ENCODE measurements at regions not wholly inside any gene's neighbourhood (a gene's known extent, or its start where the extent isn't known, plus 50 kb on each side); places are given as distances from the start of the nearest gene placed in this dataset.

DNA sequence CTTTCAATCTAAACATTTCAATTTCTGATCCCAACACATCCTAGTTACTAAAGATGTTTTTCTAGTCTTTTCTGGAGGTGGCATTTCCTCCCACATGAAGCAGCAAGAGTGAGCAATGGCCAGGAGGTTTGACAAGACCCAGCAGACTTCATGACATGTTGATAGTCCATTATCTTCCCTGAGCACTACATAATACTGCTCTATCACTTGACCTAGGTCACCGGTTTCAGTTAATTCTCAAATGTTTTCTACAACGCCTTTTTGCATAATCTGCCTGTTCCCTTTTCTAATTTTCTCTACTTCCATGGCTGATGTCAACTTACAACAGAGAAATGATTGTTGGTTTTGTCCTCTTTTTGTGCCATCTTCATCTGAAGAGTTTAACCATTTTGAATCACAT is 62.0 kb upstream of the GPRIN3 start:
- no peak for TF ChIP-seq CTCF (IDR thresholded peaks at IDR 0.05; ENCODE audit: insufficient read depth, low read depth, low read length, missing control alignments)
- no peak for DNase-seq (ENCODE audit: low read depth)
- H3K4me3 ChIP-seq (ENCODE audit: low read depth, low read length), result no peak overlapping the region

- DNase-seq (ENCODE audit: low read depth), result no peak
- no peak overlapping the region for H3K4me3 ChIP-seq (ENCODE audit: low read depth, low read length)
- TF ChIP-seq CTCF (IDR thresholded peaks at IDR 0.05; ENCODE audit: insufficient read depth, low read depth, low read length, missing control alignments), result no peak
Observed at GRCh38 chr4:89368861-89369260, 61.3 kb upstream of the GPRIN3 start.

DNA sequence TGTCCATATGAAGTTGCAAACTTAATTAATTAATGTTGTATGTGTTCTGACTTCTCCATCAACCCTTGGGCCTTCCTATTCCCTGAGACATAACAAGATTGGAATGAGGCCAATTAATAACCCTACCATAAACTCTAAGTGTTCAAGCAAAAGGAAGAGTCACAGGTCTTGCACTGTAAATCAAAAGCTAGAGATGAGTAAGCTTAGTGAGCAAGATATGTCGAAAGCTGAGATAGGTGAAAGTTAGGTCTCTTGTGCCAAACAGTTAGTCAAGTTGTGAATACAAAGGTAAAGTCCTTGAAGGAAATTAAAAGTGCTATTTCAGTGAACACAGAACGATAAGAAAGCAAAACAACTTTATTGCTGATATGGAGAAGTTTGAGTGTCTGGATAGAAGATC is 58.2 kb upstream of the GPRIN3 start:
- H3K4me3 ChIP-seq (ENCODE audit: low read depth, low read length), result no peak overlapping the region
- TF ChIP-seq CTCF (IDR thresholded peaks at IDR 0.05; ENCODE audit: insufficient read depth, low read depth, low read length, missing control alignments), result no peak
- DNase-seq (ENCODE audit: low read depth), result no peak

DNA sequence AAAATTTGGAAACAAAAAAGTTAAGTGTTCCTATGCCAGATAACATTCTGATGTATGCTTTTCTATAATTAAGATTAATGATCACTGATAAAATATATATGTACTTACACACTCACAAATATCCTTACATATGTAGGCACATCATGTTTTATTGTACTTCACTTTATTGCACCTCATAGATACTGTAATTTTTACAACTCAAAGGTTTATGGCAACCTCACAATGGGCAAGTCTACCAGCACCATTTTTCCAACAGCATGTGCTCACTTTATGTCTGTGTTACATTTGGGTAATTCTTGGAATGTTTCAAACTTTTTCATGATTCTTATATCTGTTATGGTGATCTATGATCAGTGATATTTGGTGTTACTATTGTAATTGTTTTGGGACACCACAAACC is 57.8 kb upstream of the GPRIN3 start:
- no peak for TF ChIP-seq CTCF (IDR thresholded peaks at IDR 0.05; ENCODE audit: insufficient read depth, low read depth, low read length, missing control alignments)
- no peak overlapping the region for H3K4me3 ChIP-seq (ENCODE audit: low read depth, low read length)
- DNase-seq (ENCODE audit: low read depth), result no peak

DNA sequence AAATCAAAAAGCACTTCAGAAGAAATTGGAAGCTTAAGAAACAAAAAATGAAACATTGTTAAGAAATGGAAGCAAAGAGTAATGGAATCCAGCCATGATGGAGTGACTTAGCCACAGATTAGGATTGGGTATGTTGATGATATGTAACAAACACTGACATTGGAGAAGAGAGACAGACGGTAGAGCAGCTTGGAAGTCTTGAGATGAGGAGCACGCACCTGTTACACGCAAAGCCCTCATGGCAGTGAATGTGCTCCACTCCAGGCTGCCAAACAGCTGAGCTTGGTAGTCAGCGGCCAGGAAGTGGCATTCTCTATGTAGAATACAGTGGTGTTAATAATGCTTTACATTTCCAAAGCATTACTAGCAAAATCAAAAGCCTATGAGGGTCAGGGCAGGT is 56.9 kb upstream of the GPRIN3 start:
- DNase-seq (ENCODE audit: low read depth), result no peak
- H3K4me3 ChIP-seq (ENCODE audit: low read depth, low read length), result no peak overlapping the region
- TF ChIP-seq CTCF (IDR thresholded peaks at IDR 0.05; ENCODE audit: insufficient read depth, low read depth, low read length, missing control alignments), result no peak

DNA sequence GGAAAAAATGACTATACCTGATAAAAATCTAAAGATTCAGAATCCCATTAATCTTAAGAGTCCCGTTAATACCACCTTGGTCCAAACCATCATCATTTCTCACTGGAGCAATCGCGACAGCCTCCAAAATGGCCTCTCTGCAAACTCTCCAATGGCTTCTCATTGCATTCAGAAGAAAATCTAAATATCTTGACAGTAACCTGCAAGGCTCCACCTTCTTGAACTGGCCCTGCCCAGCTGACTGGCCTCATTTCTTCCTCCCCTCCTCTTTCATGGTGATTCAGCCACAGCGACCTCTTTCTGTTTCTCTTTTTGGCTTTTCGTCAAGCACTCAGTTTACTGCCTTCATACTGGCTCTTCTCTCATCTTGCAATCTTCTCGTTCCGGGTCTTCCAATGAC is 56.2 kb upstream of the GPRIN3 start:
- TF ChIP-seq CTCF (IDR thresholded peaks at IDR 0.05; ENCODE audit: insufficient read depth, low read depth, low read length, missing control alignments), result no peak
- H3K4me3 ChIP-seq (ENCODE audit: low read depth, low read length), result no peak overlapping the region
- no peak for DNase-seq (ENCODE audit: low read depth)

- no peak for TF ChIP-seq CTCF (IDR thresholded peaks at IDR 0.05; ENCODE audit: insufficient read depth, low read depth, low read length, missing control alignments)
- no peak overlapping the region for H3K4me3 ChIP-seq (ENCODE audit: low read depth, low read length)
- no peak for DNase-seq (ENCODE audit: low read depth)
Observed at GRCh38 chr4:89358935-89359638, 51.5 kb upstream of the GPRIN3 start.

Measured in GM12865 (cell line).